ENCODE measurements at regions not wholly inside any gene's neighbourhood (a gene's known extent, or its start where the extent isn't known, plus 50 kb on each side); places are given as distances from the start of the nearest gene placed in this dataset.
"Not testable (repeated sequence)": the region's sequence is repeated elsewhere in the genome, so short reads cannot be mapped to it uniquely, and the experiment has no call there.

- DNase-seq, result no peak
Measured at GRCh38 chr1:229119876-229120275, 151.0 kb upstream of the RAB4A start.

GRCh38 chr1:229121845-229122436 is 149.0 kb upstream of the RAB4A start:
- no peak for DNase-seq

GRCh38 chr1:229122606-229123005 is 148.3 kb upstream of the RAB4A start:
- DNase-seq, result no peak

- no peak for DNase-seq
Measured at GRCh38 chr1:229124116-229124515, 146.8 kb upstream of the RAB4A start.

GRCh38 chr1:229124520-229125124 is 146.3 kb upstream of the RAB4A start:
- no peak for DNase-seq

GRCh38 chr1:229127301-229127700 is 143.6 kb upstream of the RAB4A start:
- DNase-seq, result no peak

GRCh38 chr1:229128066-229128608 is 142.8 kb upstream of the RAB4A start:
- DNase-seq, result no peak

- peak; percentile 15 for DNase-seq
Measured at GRCh38 chr1:229129301-229130027, 141.4 kb upstream of the RAB4A start.

- peak; percentile 43 for DNase-seq
Measured at GRCh38 chr1:229130028-229130668, 140.8 kb upstream of the RAB4A start.

- DNase-seq, result no peak
Measured at GRCh38 chr1:229131243-229132105, 139.4 kb upstream of the RAB4A start.

GRCh38 chr1:229132106-229132443 is 138.8 kb upstream of the RAB4A start:
- no peak for DNase-seq

- no peak for DNase-seq
Measured at GRCh38 chr1:229132706-229133105, 138.2 kb upstream of the RAB4A start.

GRCh38 chr1:229133151-229133550 is 137.8 kb upstream of the RAB4A start:
- no peak for DNase-seq

GRCh38 chr1:229133811-229134210 is 137.1 kb upstream of the RAB4A start:
- peak; percentile 26 for DNase-seq

GRCh38 chr1:229134381-229135217 is 136.3 kb upstream of the RAB4A start:
- DNase-seq, result not testable (repeated sequence)

- no peak for DNase-seq
Measured at GRCh38 chr1:229135773-229136172, 135.1 kb upstream of the RAB4A start.

- DNase-seq, result no peak
Measured at GRCh38 chr1:229136822-229137221, 134.1 kb upstream of the RAB4A start.

- no peak for DNase-seq
Measured at GRCh38 chr1:229137271-229137670, 133.6 kb upstream of the RAB4A start.

GRCh38 chr1:229138058-229138457 is 132.9 kb upstream of the RAB4A start:
- DNase-seq, result no peak

- DNase-seq, result no peak
Measured at GRCh38 chr1:229139331-229140118, 131.4 kb upstream of the RAB4A start.

GRCh38 chr1:229140119-229140396 is 130.9 kb upstream of the RAB4A start:
- DNase-seq, result no peak

Measured in CD4-positive, alpha-beta T cell treated with Interferon gamma for 1 hour (primary cell).